Sigmoid colon (tissue), 6 donors: ENCODE measurements at regions not wholly inside any gene's neighbourhood (a gene's known extent, or its start where the extent isn't known, plus 50 kb on each side); places are given as distances from the start of the nearest gene placed in this dataset.

Experiments used
- DNase-seq: peaks from one replicate; pipeline ENCODE4 v3.0.0-alpha.2; 2019
- H3K27ac ChIP-seq, 4 donors: fragments of 200-600 bp; sonication (generic); one replicate each; pipeline ENCODE4 v1.5.1; 2016 to 2019; ENCODE audit warnings: mild to moderate bottlenecking in 1 of 4
- H3K27me3 ChIP-seq, 3 donors: fragments of 200-600 bp; sonication (generic); one replicate each; pipeline ENCODE4 v1.5.1; 2019; ENCODE audit warnings: mild to moderate bottlenecking in 1 of 3
- H3K36me3 ChIP-seq, 4 donors: fragments of 200-600 bp; sonication (generic); one replicate each; pipeline ENCODE4 v1.5.1; 2016 to 2019
- H3K4me1 ChIP-seq, 4 donors: fragments of 200-600 bp; sonication (generic); one replicate each; pipeline ENCODE4 v1.5.1; 2017 to 2019
- H3K4me3 ChIP-seq, 4 donors: fragments of 200-600 bp; sonication (generic); one replicate each; pipeline ENCODE4 v1.5.1; 2017 to 2019; ENCODE audit warnings: mild to moderate bottlenecking in 2 of 4, moderate library complexity in 1 of 4
- H3K9me3 ChIP-seq, 4 donors: fragments of 200-600 bp in 3 of 4; sonication (generic) in 3 of 4; one replicate each; pipeline versions ENCODE4 v1.5.1 to v1.6.1; 2013 to 2019
- EP300 ChIP-seq, 4 donors: sonication (generic); formaldehyde crosslinking; IDR thresholded peaks; one replicate each; pipeline ENCODE4 v1.6.1; 2017; ENCODE audit warnings: antibody characterized with exemption in 4 of 4
- POLR2A ChIP-seq, 2 donors: fragments of 450-650 bp; IDR thresholded peaks; one replicate each; pipeline ENCODE4 v1.6.1; 2016; ENCODE audit warnings: antibody characterized with exemption in 2 of 2, mild to moderate bottlenecking in 2 of 2, moderate library complexity in 2 of 2
- POLR2AphosphoS5 ChIP-seq, 4 donors: sonication (generic); formaldehyde crosslinking; IDR thresholded peaks; one replicate each; pipeline ENCODE4 v1.6.1; 2017; ENCODE audit warnings: antibody characterized with exemption in 4 of 4
- WGBS, 2 donors: extraction: QIAGEN DNeasy Blood & Tissue Kit; methylation state at CpG; one replicate each; pipeline ENCODE4 v1.1.7; 2013; 5-methylcytosine and 5-hydroxymethylcytosine counted together
- intact Hi-C: fragments of 100-400 bp; cut with DNase I; formaldehyde crosslinking; loops from one replicate; pipeline ENCODE4 v1.15.1; 2023
- TF ChIP-seq, protein P1 (sequence below), 4 experiments: fragments of 450-650 bp in 3 of 4; fragments of 200-600 bp in 1 of 4; IDR thresholded peaks; one replicate each; pipeline ENCODE4 v1.5.1; 2016 to 2019; ENCODE audit warnings: antibody characterized with exemption in 4 of 4, mild to moderate bottlenecking in 3 of 4, moderate library complexity in 2 of 4
- donor health status: healthy with polysubstance abuse.
- donor health status: healthy.

- DNase-seq = no peak
- Histone ChIP-seq H3K9me3 (no peaks in the 10 kb centered on the region), H3K36me3 (no peaks in the 10 kb centered on the region), H3K27me3 (no peaks in the 10 kb centered on the region), H3K27ac (peak overlapping the region in 3 of 4 donors; percentile 7 to 44 (median 17)), H3K4me3 (no peak overlapping the region), H3K4me1 (peaks cover 0 to 24% (median 16%) of the 10 kb centered on the region in 4 donors)
- intact Hi-C loops = no loop called here
- WGBS, 2 donors = 41 to 63% methylated on average over 1 of the region's 1 CpG
- TF ChIP-seq POLR2AphosphoS5 (IDR thresholded peaks at IDR 0.05) = peak in 2 of 4 donors; percentile 10 to 16
- TF ChIP-seq, protein P1, sequence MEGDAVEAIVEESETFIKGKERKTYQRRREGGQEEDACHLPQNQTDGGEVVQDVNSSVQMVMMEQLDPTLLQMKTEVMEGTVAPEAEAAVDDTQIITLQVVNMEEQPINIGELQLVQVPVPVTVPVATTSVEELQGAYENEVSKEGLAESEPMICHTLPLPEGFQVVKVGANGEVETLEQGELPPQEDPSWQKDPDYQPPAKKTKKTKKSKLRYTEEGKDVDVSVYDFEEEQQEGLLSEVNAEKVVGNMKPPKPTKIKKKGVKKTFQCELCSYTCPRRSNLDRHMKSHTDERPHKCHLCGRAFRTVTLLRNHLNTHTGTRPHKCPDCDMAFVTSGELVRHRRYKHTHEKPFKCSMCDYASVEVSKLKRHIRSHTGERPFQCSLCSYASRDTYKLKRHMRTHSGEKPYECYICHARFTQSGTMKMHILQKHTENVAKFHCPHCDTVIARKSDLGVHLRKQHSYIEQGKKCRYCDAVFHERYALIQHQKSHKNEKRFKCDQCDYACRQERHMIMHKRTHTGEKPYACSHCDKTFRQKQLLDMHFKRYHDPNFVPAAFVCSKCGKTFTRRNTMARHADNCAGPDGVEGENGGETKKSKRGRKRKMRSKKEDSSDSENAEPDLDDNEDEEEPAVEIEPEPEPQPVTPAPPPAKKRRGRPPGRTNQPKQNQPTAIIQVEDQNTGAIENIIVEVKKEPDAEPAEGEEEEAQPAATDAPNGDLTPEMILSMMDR (IDR thresholded peaks at IDR 0.05) = no peak
Observed at GRCh38 chr3:64321747-64322146, 96.5 kb upstream of the PRICKLE2 start.

DNA sequence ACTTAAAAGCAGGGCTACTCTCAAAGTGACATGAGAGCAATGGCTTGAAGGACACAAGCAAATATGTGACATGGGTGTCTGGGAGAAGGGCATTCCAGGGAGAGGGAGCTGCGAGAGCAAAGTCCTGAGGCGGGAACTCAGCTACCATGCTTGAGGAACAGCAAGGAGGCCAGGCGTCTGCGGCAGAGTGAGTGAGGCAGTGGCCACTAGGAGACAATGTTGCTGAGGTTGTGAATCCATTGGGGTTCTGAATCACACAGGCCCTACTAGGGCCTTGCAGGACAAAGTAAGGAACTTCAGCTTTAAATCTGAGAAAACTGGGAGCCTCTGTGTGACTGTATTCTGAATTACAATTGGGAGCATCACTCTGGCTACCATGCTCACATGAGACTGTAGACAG lies 94.1 kb upstream of the PRICKLE2 start:
- Histone ChIP-seq H3K4me3 (no peak overlapping the region), H3K27me3 (no peaks in the 10 kb centered on the region), H3K27ac (no peak overlapping the region), H3K4me1 (peaks cover 0 to 26% (median 20%) of the 10 kb centered on the region in 4 donors), H3K36me3 (no peaks in the 10 kb centered on the region), H3K9me3 (no peaks in the 10 kb centered on the region)
- WGBS, 2 donors = 91 to 95% methylated on average over 4 of the region's 4 CpGs
- intact Hi-C loops = no loop called here
- TF ChIP-seq POLR2A (IDR thresholded peaks at IDR 0.05) (no peak), EP300 (IDR thresholded peaks at IDR 0.05) (no peak), POLR2AphosphoS5 (IDR thresholded peaks at IDR 0.05) (no peak)
- TF ChIP-seq, protein P1 (IDR thresholded peaks at IDR 0.05) = no peak
- no peak for DNase-seq

DNA sequence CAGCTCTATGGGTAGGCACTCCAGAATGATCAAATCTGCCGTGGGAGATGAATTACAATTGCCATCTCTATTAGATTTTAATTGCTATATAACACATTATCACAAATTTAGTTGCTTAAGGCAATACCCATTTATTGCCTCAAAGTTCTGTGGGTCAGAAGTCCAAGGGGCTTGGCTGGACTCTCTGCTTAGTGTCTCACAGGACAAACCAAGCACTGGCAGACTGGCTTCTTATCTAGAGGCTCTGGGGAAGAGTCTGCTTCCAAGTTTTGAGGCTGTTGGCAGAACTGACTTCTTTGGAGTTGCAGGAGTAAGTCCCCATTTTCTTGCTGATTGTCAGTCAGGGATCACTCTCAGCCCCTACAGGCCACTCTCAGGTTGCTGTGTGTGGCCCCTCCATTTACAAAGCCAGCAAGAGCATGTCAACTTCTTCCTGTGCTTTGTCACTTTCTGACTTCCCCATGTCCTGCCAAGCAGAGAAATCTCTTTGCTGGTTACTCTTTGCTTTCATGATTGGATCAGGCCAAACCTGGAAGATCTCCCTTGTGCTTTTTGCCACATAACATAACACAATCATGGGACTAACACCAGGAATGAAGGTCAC lies 93.5 kb upstream of the PRICKLE2 start:
- H3K4me3 ChIP-seq = no peak overlapping the region
- intact Hi-C loops = no loop called here
- no peak for TF ChIP-seq EP300 (IDR thresholded peaks at IDR 0.05)
- TF ChIP-seq POLR2A (IDR thresholded peaks at IDR 0.05) = no peak
- TF ChIP-seq, protein P1 (IDR thresholded peaks at IDR 0.05) = no peak
- TF ChIP-seq POLR2AphosphoS5 (IDR thresholded peaks at IDR 0.05) = no peak
- H3K27ac ChIP-seq = no peak overlapping the region
- H3K27me3 ChIP-seq = no peaks in the 10 kb centered on the region
- no peak for DNase-seq
- H3K9me3 ChIP-seq = no peaks in the 10 kb centered on the region
- no peaks in the 10 kb centered on the region for H3K36me3 ChIP-seq
- peaks cover 0 to 26% (median 20%) of the 10 kb centered on the region in 4 donors for H3K4me1 ChIP-seq
- 25 to 84% methylated on average over 1 of the region's 1 CpG for WGBS, 2 donors

GRCh38 chr3:64318001-64318400 lies 92.7 kb upstream of the PRICKLE2 start:
- Histone ChIP-seq H3K4me1 (peaks cover 0 to 26% (median 20%) of the 10 kb centered on the region in 4 donors), H3K27me3 (no peaks in the 10 kb centered on the region), H3K4me3 (no peak overlapping the region), H3K9me3 (no peaks in the 10 kb centered on the region), H3K36me3 (no peaks in the 10 kb centered on the region), H3K27ac (peak overlapping the region in 1 of 4 donors; percentile 61)
- 88 to 91% methylated on average over 3 of the region's 3 CpGs for WGBS, 2 donors
- no peak for DNase-seq
- intact Hi-C loops = no loop called here
- TF ChIP-seq, protein P1 (IDR thresholded peaks at IDR 0.05) = no peak
- no peak for TF ChIP-seq POLR2AphosphoS5 (IDR thresholded peaks at IDR 0.05)
- TF ChIP-seq POLR2A (IDR thresholded peaks at IDR 0.05) = no peak
- TF ChIP-seq EP300 (IDR thresholded peaks at IDR 0.05) = no peak

- Histone ChIP-seq H3K27me3 (no peaks in the 10 kb centered on the region), H3K4me3 (no peak overlapping the region), H3K36me3 (no peaks in the 10 kb centered on the region), H3K27ac (peak overlapping the region in 2 of 4 donors; percentile 48 to 61), H3K9me3 (no peaks in the 10 kb centered on the region), H3K4me1 (peaks cover 0 to 21% (median 17%) of the 10 kb centered on the region in 4 donors)
- no peak for DNase-seq
- 89 to 90% methylated on average over 4 of the region's 4 CpGs for WGBS, 2 donors
- TF ChIP-seq EP300 (IDR thresholded peaks at IDR 0.05) = no peak
- peak in 1 of 4 donors; percentile 40 for TF ChIP-seq POLR2AphosphoS5 (IDR thresholded peaks at IDR 0.05)
- TF ChIP-seq, protein P1 (IDR thresholded peaks at IDR 0.05) = no peak
- intact Hi-C loops = no loop called here
Observed at GRCh38 chr3:64316971-64317370, 91.7 kb upstream of the PRICKLE2 start.
